ENCODE measurements at regions not wholly inside any gene's neighbourhood (a gene's known extent, or its start where the extent isn't known, plus 50 kb on each side); places are given as distances from the start of the nearest gene placed in this dataset.

DNA sequence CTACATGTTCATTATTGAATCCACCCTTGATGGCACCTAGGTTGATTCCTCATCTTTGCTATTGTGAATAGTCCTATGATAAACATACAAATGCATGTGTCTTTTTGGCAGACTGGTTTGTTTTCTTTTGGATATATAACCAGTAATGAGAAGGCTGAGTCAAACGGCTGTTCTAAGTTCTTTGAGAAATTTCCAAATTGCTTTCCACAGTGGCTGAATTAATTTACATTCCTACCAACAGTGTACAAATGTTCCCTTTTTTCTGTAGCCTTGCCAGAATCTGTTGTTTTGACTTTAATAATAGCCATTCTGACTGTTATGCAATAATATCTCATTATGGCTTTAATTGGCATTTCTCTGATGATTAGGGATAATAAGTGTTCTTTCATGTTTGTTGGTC is 184.9 kb downstream of the CASP12 start:
- Histone ChIP-seq H4K20me1 (ENCODE audit: insufficient read depth, low read length) (no peaks in the 10 kb centered on the region), H3K9ac (ENCODE audit: low read depth, low read length) (no peak overlapping the region), H3K27ac (ENCODE audit: low read length) (no peak overlapping the region), H2AFZ (ENCODE audit: low read depth, low read length) (no peak overlapping the region), H3K4me3 (ENCODE audit: low read depth in 1 of 2, low read length in 2 of 2) (no peak overlapping the region), H3K4me2 (ENCODE audit: insufficient read depth, low read length) (no peak overlapping the region), H3K36me3 (ENCODE audit: insufficient read depth, low read length) (no peaks in the 10 kb centered on the region), H3K27me3 (ENCODE audit: insufficient read depth, low read length, poor library complexity) (no peaks in the 10 kb centered on the region), H3K79me2 (ENCODE audit: insufficient read depth, low read length) (no peaks in the 10 kb centered on the region), H3K4me1 (ENCODE audit: insufficient read depth, low read length) (no peaks in the 10 kb centered on the region), H3K9me3 (ENCODE audit: insufficient read depth, low read length, severe bottlenecking) (no peaks in the 10 kb centered on the region)
- DNase-seq (no peak), ATAC-seq (ENCODE audit: insufficient read depth, low read depth) (no peak)
- no peak for TF ChIP-seq EZH2 (IDR thresholded peaks at IDR 0.05; ENCODE audit: borderline replicate concordance, low read depth, low read length, severe bottlenecking)
- TF ChIP-seq, protein P1, sequence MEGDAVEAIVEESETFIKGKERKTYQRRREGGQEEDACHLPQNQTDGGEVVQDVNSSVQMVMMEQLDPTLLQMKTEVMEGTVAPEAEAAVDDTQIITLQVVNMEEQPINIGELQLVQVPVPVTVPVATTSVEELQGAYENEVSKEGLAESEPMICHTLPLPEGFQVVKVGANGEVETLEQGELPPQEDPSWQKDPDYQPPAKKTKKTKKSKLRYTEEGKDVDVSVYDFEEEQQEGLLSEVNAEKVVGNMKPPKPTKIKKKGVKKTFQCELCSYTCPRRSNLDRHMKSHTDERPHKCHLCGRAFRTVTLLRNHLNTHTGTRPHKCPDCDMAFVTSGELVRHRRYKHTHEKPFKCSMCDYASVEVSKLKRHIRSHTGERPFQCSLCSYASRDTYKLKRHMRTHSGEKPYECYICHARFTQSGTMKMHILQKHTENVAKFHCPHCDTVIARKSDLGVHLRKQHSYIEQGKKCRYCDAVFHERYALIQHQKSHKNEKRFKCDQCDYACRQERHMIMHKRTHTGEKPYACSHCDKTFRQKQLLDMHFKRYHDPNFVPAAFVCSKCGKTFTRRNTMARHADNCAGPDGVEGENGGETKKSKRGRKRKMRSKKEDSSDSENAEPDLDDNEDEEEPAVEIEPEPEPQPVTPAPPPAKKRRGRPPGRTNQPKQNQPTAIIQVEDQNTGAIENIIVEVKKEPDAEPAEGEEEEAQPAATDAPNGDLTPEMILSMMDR (IDR thresholded peaks at IDR 0.05; ENCODE audit: borderline replicate concordance, extremely low read depth, low read length, poor library complexity, severe bottlenecking): no peak

DNA sequence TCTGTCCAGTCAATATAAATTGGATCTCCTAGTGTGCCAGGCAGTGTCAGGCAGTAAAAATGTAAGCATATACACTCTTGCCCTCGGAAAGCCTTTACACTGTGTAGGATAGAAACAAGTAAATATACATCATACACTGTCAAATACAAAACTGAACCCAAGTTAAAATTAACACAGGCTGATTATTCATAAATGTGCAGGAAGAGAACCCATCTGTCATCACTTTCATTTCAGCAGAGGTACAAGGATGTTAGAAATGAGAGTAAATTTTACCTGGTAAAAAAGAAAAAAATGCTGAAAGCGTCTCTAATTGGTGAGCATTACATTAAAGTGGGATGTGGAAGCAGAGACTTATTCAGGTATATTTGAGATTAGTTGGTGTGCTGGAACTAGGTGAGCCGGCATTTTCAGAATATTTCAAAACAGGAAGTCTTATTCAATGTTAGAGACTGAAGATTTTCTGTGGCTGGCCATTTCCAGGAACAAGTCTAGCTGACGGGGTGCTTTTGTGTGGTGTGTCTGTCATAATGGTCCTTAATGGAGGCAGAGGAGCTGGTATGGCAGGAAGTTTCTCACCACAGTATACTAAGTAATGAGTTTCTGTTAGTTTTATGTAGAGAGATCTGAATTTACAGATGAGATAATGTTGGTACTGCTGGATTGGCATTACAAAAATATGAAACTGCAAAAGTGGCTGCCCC is 192.6 kb downstream of the CASP12 start:
- DNase-seq: peak; percentile 87
- H3K27ac ChIP-seq (ENCODE audit: low read length): peak overlapping the region; percentile 91
- TF ChIP-seq, protein P1 (IDR thresholded peaks at IDR 0.05; ENCODE audit: borderline replicate concordance, extremely low read depth, low read length, poor library complexity, severe bottlenecking): no peak
- TF ChIP-seq EZH2 (IDR thresholded peaks at IDR 0.05; ENCODE audit: borderline replicate concordance, low read depth, low read length, severe bottlenecking): no peak
- no peaks in the 10 kb centered on the region for H3K79me2 ChIP-seq (ENCODE audit: insufficient read depth, low read length)
- ATAC-seq (ENCODE audit: insufficient read depth, low read depth): peak; percentile 96
- H2AFZ ChIP-seq (ENCODE audit: low read depth, low read length): peak overlapping the region; percentile 67
- H4K20me1 ChIP-seq (ENCODE audit: insufficient read depth, low read length): no peaks in the 10 kb centered on the region
- peak overlapping the region; percentile 66 for H3K9ac ChIP-seq (ENCODE audit: low read depth, low read length)
- H3K4me3 ChIP-seq (ENCODE audit: low read depth in 1 of 2, low read length in 2 of 2): peak overlapping the region; percentile 6 to 49; a peak in 3 of 4 replicates
- peaks cover 42% of the 10 kb centered on the region for H3K4me1 ChIP-seq (ENCODE audit: insufficient read depth, low read length)
- no peaks in the 10 kb centered on the region for H3K9me3 ChIP-seq (ENCODE audit: insufficient read depth, low read length, severe bottlenecking)
- no peaks in the 10 kb centered on the region for H3K27me3 ChIP-seq (ENCODE audit: insufficient read depth, low read length, poor library complexity)
- no peaks in the 10 kb centered on the region for H3K36me3 ChIP-seq (ENCODE audit: insufficient read depth, low read length)
- peak overlapping the region; percentile 59 for H3K4me2 ChIP-seq (ENCODE audit: insufficient read depth, low read length)

DNA sequence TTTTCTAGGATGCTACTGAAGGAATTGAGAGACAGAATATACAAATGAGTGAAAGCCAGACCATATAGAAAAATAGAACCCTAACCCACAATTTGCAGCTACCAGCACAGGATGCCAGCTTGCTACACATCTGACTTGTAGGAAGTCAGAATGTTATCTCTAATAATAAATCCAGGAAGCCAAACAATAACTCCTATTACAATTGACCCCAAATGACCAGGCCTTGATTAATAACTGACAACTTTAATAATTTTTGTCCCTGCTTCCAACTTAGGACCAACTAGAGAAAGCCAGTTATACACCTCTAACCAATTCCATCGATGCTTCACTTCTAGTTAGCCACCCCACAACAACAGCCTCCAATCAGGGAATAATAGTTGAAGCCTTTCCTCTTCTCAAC is 193.4 kb downstream of the CASP12 start:
- Histone ChIP-seq H3K4me2 (ENCODE audit: insufficient read depth, low read length) (peak overlapping the region; percentile 59), H4K20me1 (ENCODE audit: insufficient read depth, low read length) (no peaks in the 10 kb centered on the region), H2AFZ (ENCODE audit: low read depth, low read length) (peak overlapping the region; percentile 67)

More for the DNA sequence above, 193.4 kb downstream of the CASP12 start:
- TF ChIP-seq, protein P1 (IDR thresholded peaks at IDR 0.05; ENCODE audit: borderline replicate concordance, extremely low read depth, low read length, poor library complexity, severe bottlenecking): no peak
- no peak for TF ChIP-seq EZH2 (IDR thresholded peaks at IDR 0.05; ENCODE audit: borderline replicate concordance, low read depth, low read length, severe bottlenecking)
- no peaks in the 10 kb centered on the region for H3K79me2 ChIP-seq (ENCODE audit: insufficient read depth, low read length)
- H3K9ac ChIP-seq (ENCODE audit: low read depth, low read length): peak overlapping the region; percentile 66
- H3K36me3 ChIP-seq (ENCODE audit: insufficient read depth, low read length): no peaks in the 10 kb centered on the region
- H3K9me3 ChIP-seq (ENCODE audit: insufficient read depth, low read length, severe bottlenecking): no peaks in the 10 kb centered on the region
- H3K27ac ChIP-seq (ENCODE audit: low read length): peak overlapping the region; percentile 91
- H3K27me3 ChIP-seq (ENCODE audit: insufficient read depth, low read length, poor library complexity): no peaks in the 10 kb centered on the region
- ATAC-seq (ENCODE audit: insufficient read depth, low read depth) (no peak), DNase-seq (peak; percentile 19)
- H3K4me3 ChIP-seq (ENCODE audit: low read depth in 1 of 2, low read length in 2 of 2): peak overlapping the region in 1 of 2 experiments; percentile 49; a peak in 2 of 4 replicates
- H3K4me1 ChIP-seq (ENCODE audit: insufficient read depth, low read length): peaks cover 49% of the 10 kb centered on the region

All from DND-41 (cell line).